ENCODE measurements at regions not wholly inside any gene's neighbourhood (a gene's known extent, or its start where the extent isn't known, plus 50 kb on each side); places are given as distances from the start of the nearest gene placed in this dataset.

DNA sequence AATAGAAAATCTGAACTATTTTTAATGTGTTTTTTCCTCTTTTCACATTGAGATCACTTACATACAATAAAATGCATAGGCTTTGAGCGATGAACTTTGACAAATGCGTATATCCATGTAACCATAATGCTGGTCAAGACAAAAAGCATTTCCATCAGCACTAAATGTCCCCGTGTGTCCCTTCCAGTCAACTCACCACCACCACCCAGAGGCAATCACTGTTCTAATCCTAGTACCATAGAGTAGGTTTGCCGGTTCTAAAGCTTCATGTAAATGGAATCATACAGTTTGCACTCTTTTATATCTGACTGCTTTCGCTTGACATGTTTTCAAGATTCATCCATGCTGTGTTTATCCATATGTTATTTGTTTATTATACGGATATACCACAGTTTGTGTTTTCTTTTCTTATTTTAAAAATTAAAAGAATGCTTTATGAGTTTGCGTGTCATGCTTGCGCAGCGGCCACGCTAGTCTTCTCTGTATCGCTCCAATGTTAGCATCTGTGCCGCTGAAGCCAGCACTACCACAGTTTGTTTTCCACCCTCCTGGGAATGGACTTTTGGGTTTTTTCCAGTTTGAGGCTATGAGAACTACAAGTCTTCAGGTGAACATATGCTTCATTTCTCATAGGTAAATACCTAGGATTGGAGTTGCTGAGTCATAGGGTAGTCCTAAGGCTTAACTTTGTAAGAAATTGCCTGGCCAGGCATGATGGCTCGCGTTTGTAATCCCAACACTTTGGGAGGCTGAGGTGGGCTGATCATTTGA lies 197.5 kb upstream of the CHAC2 start:
- H3K27ac ChIP-seq, result no peak overlapping the region
- TF ChIP-seq CTCF (IDR thresholded peaks at IDR 0.05), result no peak
- H3K9me3 ChIP-seq, result no peaks in the 10 kb centered on the region
- H3K36me3 ChIP-seq, result no peaks in the 10 kb centered on the region
- H3K27me3 ChIP-seq, result no peaks in the 10 kb centered on the region
- H3K4me3 ChIP-seq (ENCODE audit: low read depth in 1 of 2, low read length in 1 of 2), result no peak overlapping the region
- no peaks in the 10 kb centered on the region for H3K4me1 ChIP-seq (ENCODE audit: control insufficient read depth in 1 of 2, insufficient read depth in 1 of 2, low read depth in 1 of 2, low read length in 1 of 2)

- Histone ChIP-seq H3K27ac (no peak overlapping the region), H3K36me3 (no peaks in the 10 kb centered on the region)
These were observed 199.1 kb upstream of the CHAC2 start for GRCh38 chr2:53568469-53568868.

DNA sequence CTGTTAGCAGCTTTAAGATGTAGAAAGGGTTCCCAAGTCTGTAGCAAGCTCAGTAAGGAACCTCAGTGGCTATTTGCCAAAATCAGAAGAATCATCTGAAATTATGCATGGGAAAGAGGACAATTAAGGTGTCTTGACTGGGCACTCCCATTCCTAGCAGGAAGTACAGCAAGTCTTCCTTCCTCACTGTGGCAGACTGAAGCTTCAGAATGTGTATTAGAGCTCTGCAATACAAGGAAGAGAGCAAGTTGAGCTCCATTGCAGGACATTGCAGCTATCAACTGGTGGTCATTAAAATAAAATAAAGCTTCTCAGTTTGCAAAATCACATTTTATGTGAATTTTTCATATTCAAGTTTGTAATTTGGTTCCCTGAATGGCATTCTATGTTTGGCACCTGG lies 200.5 kb upstream of the CHAC2 start:
- no peak overlapping the region for H3K4me3 ChIP-seq (ENCODE audit: low read depth in 1 of 2, low read length in 1 of 2)
- H3K27ac ChIP-seq, result no peak overlapping the region
- no peak for TF ChIP-seq CTCF (IDR thresholded peaks at IDR 0.05)
- H3K4me1 ChIP-seq (ENCODE audit: control insufficient read depth in 1 of 2, insufficient read depth in 1 of 2, low read depth in 1 of 2, low read length in 1 of 2), result no peaks in the 10 kb centered on the region
- no peaks in the 10 kb centered on the region for H3K36me3 ChIP-seq
- no peaks in the 10 kb centered on the region for H3K9me3 ChIP-seq
- H3K27me3 ChIP-seq, result no peaks in the 10 kb centered on the region

More at GRCh38 chr2:53568469-53568868, 199.1 kb upstream of the CHAC2 start:
- Histone ChIP-seq H3K4me3 (ENCODE audit: low read depth in 1 of 2, low read length in 1 of 2) (no peak overlapping the region), H3K9me3 (no peaks in the 10 kb centered on the region), H3K4me1 (ENCODE audit: control insufficient read depth in 1 of 2, insufficient read depth in 1 of 2, low read depth in 1 of 2, low read length in 1 of 2) (no peaks in the 10 kb centered on the region), H3K27me3 (no peaks in the 10 kb centered on the region)
- no peak for TF ChIP-seq CTCF (IDR thresholded peaks at IDR 0.05)

DNA sequence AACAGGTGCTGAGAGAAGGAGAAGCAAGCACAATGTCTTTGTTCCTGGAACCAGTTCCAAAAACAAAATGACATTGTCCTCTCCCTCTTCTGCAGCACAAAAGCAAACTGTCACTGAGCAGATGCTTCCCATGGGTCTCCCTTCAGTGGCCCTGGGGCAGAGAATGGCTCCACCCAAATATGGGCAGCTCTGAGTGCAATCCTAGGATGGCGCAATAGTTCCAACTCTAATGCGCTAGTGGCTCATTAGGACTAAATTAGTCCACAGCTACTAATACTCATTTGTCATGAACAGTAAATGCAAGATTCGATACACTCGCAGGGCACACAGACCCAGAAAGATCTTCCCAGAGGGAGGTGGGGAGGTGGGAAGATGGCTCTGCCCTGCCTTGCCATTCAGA lies 205.2 kb upstream of the CHAC2 start:
- no peak for TF ChIP-seq CTCF (IDR thresholded peaks at IDR 0.05)
- Histone ChIP-seq H3K4me3 (ENCODE audit: low read depth in 1 of 2, low read length in 1 of 2) (no peak overlapping the region), H3K4me1 (ENCODE audit: control insufficient read depth in 1 of 2, insufficient read depth in 1 of 2, low read depth in 1 of 2, low read length in 1 of 2) (no peaks in the 10 kb centered on the region), H3K36me3 (no peaks in the 10 kb centered on the region), H3K9me3 (no peaks in the 10 kb centered on the region), H3K27ac (no peak overlapping the region), H3K27me3 (no peaks in the 10 kb centered on the region)

- no peak overlapping the region for H3K27ac ChIP-seq
- no peak overlapping the region for H3K4me3 ChIP-seq (ENCODE audit: low read depth in 1 of 2, low read length in 1 of 2)
- no peaks in the 10 kb centered on the region for H3K4me1 ChIP-seq (ENCODE audit: control insufficient read depth in 1 of 2, insufficient read depth in 1 of 2, low read depth in 1 of 2, low read length in 1 of 2)
- H3K9me3 ChIP-seq, result no peaks in the 10 kb centered on the region
- no peak for TF ChIP-seq CTCF (IDR thresholded peaks at IDR 0.05)
- no peaks in the 10 kb centered on the region for H3K36me3 ChIP-seq
- H3K27me3 ChIP-seq, result no peaks in the 10 kb centered on the region
These were observed 206.4 kb upstream of the CHAC2 start for GRCh38 chr2:53561155-53561554.
